Body of pancreas (tissue), 4 donors: ENCODE measurements at regions not wholly inside any gene's neighbourhood (a gene's known extent, or its start where the extent isn't known, plus 50 kb on each side); places are given as distances from the start of the nearest gene placed in this dataset.

Experiments
- CTCF ChIP-seq, 7 experiments: fragments of 450-650 bp in 4 of 7; fragments of 200-600 bp in 3 of 7; sonication (generic) in 3 of 7; IDR thresholded peaks; one replicate each; pipeline ENCODE4 v1.5.1; 2016 to 2019; ENCODE audit warnings: antibody characterized with exemption in 7 of 7
- POLR2A ChIP-seq, 3 donors: fragments of 450-650 bp; IDR thresholded peaks; one replicate each; pipeline ENCODE4 v1.6.1; 2016; ENCODE audit warnings: antibody characterized with exemption in 3 of 3, mild to moderate bottlenecking in 2 of 3

GRCh38 chr3:110900576-110900975 is 171.0 kb upstream of the NECTIN3 start:
- TF ChIP-seq CTCF (IDR thresholded peaks at IDR 0.05) (no peak), POLR2A (IDR thresholded peaks at IDR 0.05) (no peak)
